ENCODE measurements at regions not wholly inside any gene's neighbourhood (a gene's known extent, or its start where the extent isn't known, plus 50 kb on each side); places are given as distances from the start of the nearest gene placed in this dataset.

- H3K9me3 ChIP-seq: no peaks in the 10 kb centered on the region
Observed at GRCh38 chr10:10915215-10915614, 102.5 kb upstream of the CELF2 start.

DNA sequence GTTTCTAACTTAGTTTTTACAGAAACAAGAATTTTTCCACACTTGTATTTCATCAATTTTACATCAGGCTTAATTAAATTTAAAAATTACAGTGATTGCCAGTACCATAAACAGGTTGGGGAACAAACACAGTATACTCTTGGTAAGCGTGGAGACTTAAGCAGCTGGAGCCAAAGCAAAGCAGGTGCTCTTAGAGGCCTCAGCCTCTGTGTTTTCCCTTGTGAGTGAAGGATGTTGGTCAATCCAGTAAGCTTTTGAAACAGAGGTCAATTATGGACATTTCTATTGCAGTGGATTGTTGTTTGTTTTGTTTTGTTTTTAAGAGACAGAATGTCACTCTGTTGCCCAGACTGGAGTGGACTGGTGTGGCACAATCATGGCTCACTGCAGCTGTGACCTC, 100.6 kb upstream of the CELF2 start:
- CTCF ChIA-PET: no interaction called here

More at GRCh38 chr10:10915215-10915614, 102.5 kb upstream of the CELF2 start:
- no peaks in the 10 kb centered on the region for H3K36me3 Mint-ChIP-seq (ENCODE audit: insufficient read depth, unreplicated experiment)
- Histone ChIP-seq H3K27me3 (replicated peaks; ENCODE audit: control insufficient read depth, insufficient read depth, low read length) (no peaks in the 10 kb centered on the region), H3K4me3 (ENCODE audit: low read depth, low read length) (no peak overlapping the region), H3K4me1 (peaks cover 5% of the 10 kb centered on the region; the same call in 1 of the 2 replicates), H3K36me3 (ENCODE audit: control insufficient read depth, insufficient read depth, low read length) (no peaks in the 10 kb centered on the region)
- POLR2A ChIA-PET: no interaction called here
- no peak for TF ChIP-seq CTCF (IDR thresholded peaks at IDR 0.05; ENCODE audit: insufficient read depth in 1 of 2, low read depth in 1 of 2, low read length in 1 of 2, severe bottlenecking in 1 of 2, unreplicated experiment in 1 of 2)
- H3K9me3 Mint-ChIP-seq (ENCODE audit: unreplicated experiment): no peaks in the 10 kb centered on the region
- CTCF ChIA-PET: no interaction called here
- H3K4me1 Mint-ChIP-seq (ENCODE audit: low read depth, unreplicated experiment): peaks cover 6% of the 10 kb centered on the region
- BruUV-seq (replicated peaks): no TSS peak
- H3K27me3 Mint-ChIP-seq (ENCODE audit: insufficient read depth, unreplicated experiment): peaks cover 7% of the 10 kb centered on the region
- H3K4me3 Mint-ChIP-seq (ENCODE audit: unreplicated experiment): no peak overlapping the region
- intact Hi-C loops (cut with micrococcal nuclease; ENCODE audit: unreplicated experiment): no loop called here
- no peak for DNase-seq
- H3K27ac Mint-ChIP-seq (ENCODE audit: unreplicated experiment): no peak overlapping the region

DNA sequence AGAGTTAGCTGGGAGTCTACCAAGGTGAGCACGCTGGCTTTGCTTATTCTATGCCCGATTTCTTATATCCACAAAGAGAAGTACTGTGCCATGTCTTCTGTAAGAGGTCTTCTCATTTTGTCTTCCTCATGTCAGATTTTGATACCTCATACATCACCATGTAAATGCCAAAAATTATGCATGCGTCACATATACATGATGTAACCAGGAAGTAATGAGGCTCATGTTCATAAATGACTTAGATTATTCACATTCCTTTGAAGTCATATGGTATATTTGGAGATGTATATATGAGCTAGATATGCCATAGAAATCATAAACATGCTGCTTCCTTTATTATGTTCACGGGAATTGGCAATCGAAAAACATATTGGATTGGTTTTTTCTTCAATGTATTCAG, 97.7 kb upstream of the CELF2 start:
- Mint-ChIP-seq H3K4me1 (ENCODE audit: low read depth, unreplicated experiment) (no peaks in the 10 kb centered on the region), H3K27ac (ENCODE audit: unreplicated experiment) (no peak overlapping the region), H3K27me3 (ENCODE audit: insufficient read depth, unreplicated experiment) (peaks cover 22% of the 10 kb centered on the region), H3K9me3 (ENCODE audit: unreplicated experiment) (no peaks in the 10 kb centered on the region), H3K36me3 (ENCODE audit: insufficient read depth, unreplicated experiment) (no peaks in the 10 kb centered on the region), H3K4me3 (ENCODE audit: unreplicated experiment) (no peak overlapping the region)
- H3K36me3 ChIP-seq (ENCODE audit: control insufficient read depth, insufficient read depth, low read length): no peaks in the 10 kb centered on the region
- H3K9me3 ChIP-seq: 0 out of 2 replicates have a peak, but pooled peaks cover 3% of the 10 kb centered on the region
- no peak for DNase-seq
- no peak overlapping the region for H3K4me3 ChIP-seq (ENCODE audit: low read depth, low read length)
- intact Hi-C loops (cut with micrococcal nuclease; ENCODE audit: unreplicated experiment): no loop called here
- ChIA-PET POLR2A (no interaction called here), CTCF (no interaction called here)
- TF ChIP-seq CTCF (IDR thresholded peaks at IDR 0.05; ENCODE audit: insufficient read depth in 1 of 2, low read depth in 1 of 2, low read length in 1 of 2, severe bottlenecking in 1 of 2, unreplicated experiment in 1 of 2): no peak
- no TSS peak for BruUV-seq (replicated peaks)
- H3K4me1 ChIP-seq: no peaks in the 10 kb centered on the region; the same call in 1 of the 2 replicates
- H3K27me3 ChIP-seq (replicated peaks; ENCODE audit: control insufficient read depth, insufficient read depth, low read length): no peaks in the 10 kb centered on the region

More for the DNA sequence above, 100.6 kb upstream of the CELF2 start:
- H3K27ac Mint-ChIP-seq (ENCODE audit: unreplicated experiment): no peak overlapping the region
- no peaks in the 10 kb centered on the region for H3K27me3 ChIP-seq (replicated peaks; ENCODE audit: control insufficient read depth, insufficient read depth, low read length)
- no peaks in the 10 kb centered on the region for H3K4me1 ChIP-seq
- H3K9me3 Mint-ChIP-seq (ENCODE audit: unreplicated experiment): no peaks in the 10 kb centered on the region
- BruUV-seq (replicated peaks): no TSS peak
- no peaks in the 10 kb centered on the region for H3K36me3 Mint-ChIP-seq (ENCODE audit: insufficient read depth, unreplicated experiment)
- peaks cover 16% of the 10 kb centered on the region for H3K27me3 Mint-ChIP-seq (ENCODE audit: insufficient read depth, unreplicated experiment)
- no peak overlapping the region for H3K4me3 Mint-ChIP-seq (ENCODE audit: unreplicated experiment)
- intact Hi-C loops (cut with micrococcal nuclease; ENCODE audit: unreplicated experiment): no loop called here
- no peak for TF ChIP-seq CTCF (IDR thresholded peaks at IDR 0.05; ENCODE audit: insufficient read depth in 1 of 2, low read depth in 1 of 2, low read length in 1 of 2, severe bottlenecking in 1 of 2, unreplicated experiment in 1 of 2)
- H3K4me3 ChIP-seq (ENCODE audit: low read depth, low read length): no peak overlapping the region
- H3K36me3 ChIP-seq (ENCODE audit: control insufficient read depth, insufficient read depth, low read length): no peaks in the 10 kb centered on the region
- POLR2A ChIA-PET: no interaction called here
- no peaks in the 10 kb centered on the region for H3K9me3 ChIP-seq
- H3K4me1 Mint-ChIP-seq (ENCODE audit: low read depth, unreplicated experiment): no peaks in the 10 kb centered on the region
- DNase-seq: no peak
